ENCODE measurements at regions not wholly inside any gene's neighbourhood (a gene's known extent, or its start where the extent isn't known, plus 50 kb on each side); places are given as distances from the start of the nearest gene placed in this dataset.

GRCh38 chr10:33094263-33095051, 136.4 kb upstream of the ITGB1 start:
- TF ChIP-seq CTCF (IDR thresholded peaks at IDR 0.05) (no peak), POLR2A (IDR thresholded peaks at IDR 0.05) (no peak), POLR2AphosphoS5 (IDR thresholded peaks at IDR 0.05; ENCODE audit: insufficient read depth in 1 of 2, low read depth in 1 of 2) (no peak)

All from vagina (tissue), 2 donors.